HEK293 (cell line): ENCODE measurements at regions not wholly inside any gene's neighbourhood (a gene's known extent, or its start where the extent isn't known, plus 50 kb on each side); places are given as distances from the start of the nearest gene placed in this dataset.

Experiments used
- FEZF1 ChIP-seq: fragments of 450-650 bp; formaldehyde crosslinking; IDR thresholded peaks from 2 replicates; pipeline ENCODE4 v1.5.1; 2016; ENCODE audit warnings: missing biosample characterization, missing genetic modification characterization
- MYNN ChIP-seq: fragments of 450-650 bp; formaldehyde crosslinking; IDR thresholded peaks from 2 replicates; pipeline ENCODE4 v1.5.1; 2016; ENCODE audit warnings: missing biosample characterization, missing genetic modification characterization, borderline replicate concordance
- YY1 ChIP-seq: fragments of 450-650 bp; formaldehyde crosslinking; IDR thresholded peaks from 2 replicates; pipeline ENCODE4 v1.5.1; 2018; ENCODE audit warnings: missing biosample characterization, missing genetic modification characterization
- ZNF112 ChIP-seq: fragments of 450-650 bp; formaldehyde crosslinking; IDR thresholded peaks from 2 replicates; pipeline ENCODE4 v1.5.0; 2017; ENCODE audit warnings: missing biosample characterization, missing genetic modification characterization
- ZNF335 ChIP-seq: fragments of 450-650 bp; formaldehyde crosslinking; conservative IDR thresholded peaks from 2 replicates; pipeline ENCODE4 v1.5.1; 2016; ENCODE audit warnings: missing biosample characterization, missing genetic modification characterization
- ZNF354C ChIP-seq: fragments of 450-650 bp; formaldehyde crosslinking; IDR thresholded peaks from 2 replicates; pipeline ENCODE4 v1.5.1; 2016; ENCODE audit warnings: missing biosample characterization, missing genetic modification characterization, low read depth, borderline replicate concordance
- ZNF394 ChIP-seq: fragments of 450-650 bp; formaldehyde crosslinking; IDR thresholded peaks from 2 replicates; pipeline ENCODE4 v1.5.1; 2016; ENCODE audit warnings: missing biosample characterization, missing genetic modification characterization, mild to moderate bottlenecking, moderate library complexity, borderline replicate concordance
- ZNF571 ChIP-seq: fragments of 450-650 bp; formaldehyde crosslinking; IDR thresholded peaks from 2 replicates; pipeline ENCODE4 v1.5.0; 2017; ENCODE audit warnings: missing biosample characterization, missing genetic modification characterization
- ZNF76 ChIP-seq: fragments of 450-650 bp; formaldehyde crosslinking; IDR thresholded peaks from 2 replicates; pipeline ENCODE4; 2016; ENCODE audit warnings: low read depth, missing biosample characterization, missing genetic modification characterization, borderline replicate concordance
- TF ChIP-seq, protein P1 (sequence below): fragments of 450-650 bp; formaldehyde crosslinking; IDR thresholded peaks from 2 replicates; pipeline ENCODE4 v1.5.1; 2016; ENCODE audit warnings: missing biosample characterization, missing genetic modification characterization

DNA sequence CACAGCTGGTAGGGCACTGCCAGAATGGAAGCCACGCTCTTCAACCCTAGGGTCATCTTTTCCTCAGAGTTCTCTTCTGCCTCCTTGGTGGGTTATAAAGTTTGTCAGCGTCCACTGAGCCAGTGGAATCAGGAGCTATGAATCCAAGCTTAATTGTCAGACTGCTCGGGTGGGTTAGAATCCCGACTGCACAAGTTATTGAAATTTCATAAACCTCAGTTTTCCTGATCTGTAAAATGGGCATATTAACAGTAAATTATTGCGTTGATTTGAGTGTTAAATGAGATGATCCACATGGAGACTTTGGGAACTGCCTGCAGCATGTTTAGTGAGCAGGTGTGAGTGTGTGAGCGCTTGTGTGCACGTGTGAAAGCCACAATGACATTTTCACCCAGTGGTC is 400.5 kb upstream of the CDH11 start:
- TF ChIP-seq, protein P1, sequence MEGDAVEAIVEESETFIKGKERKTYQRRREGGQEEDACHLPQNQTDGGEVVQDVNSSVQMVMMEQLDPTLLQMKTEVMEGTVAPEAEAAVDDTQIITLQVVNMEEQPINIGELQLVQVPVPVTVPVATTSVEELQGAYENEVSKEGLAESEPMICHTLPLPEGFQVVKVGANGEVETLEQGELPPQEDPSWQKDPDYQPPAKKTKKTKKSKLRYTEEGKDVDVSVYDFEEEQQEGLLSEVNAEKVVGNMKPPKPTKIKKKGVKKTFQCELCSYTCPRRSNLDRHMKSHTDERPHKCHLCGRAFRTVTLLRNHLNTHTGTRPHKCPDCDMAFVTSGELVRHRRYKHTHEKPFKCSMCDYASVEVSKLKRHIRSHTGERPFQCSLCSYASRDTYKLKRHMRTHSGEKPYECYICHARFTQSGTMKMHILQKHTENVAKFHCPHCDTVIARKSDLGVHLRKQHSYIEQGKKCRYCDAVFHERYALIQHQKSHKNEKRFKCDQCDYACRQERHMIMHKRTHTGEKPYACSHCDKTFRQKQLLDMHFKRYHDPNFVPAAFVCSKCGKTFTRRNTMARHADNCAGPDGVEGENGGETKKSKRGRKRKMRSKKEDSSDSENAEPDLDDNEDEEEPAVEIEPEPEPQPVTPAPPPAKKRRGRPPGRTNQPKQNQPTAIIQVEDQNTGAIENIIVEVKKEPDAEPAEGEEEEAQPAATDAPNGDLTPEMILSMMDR (tag by site-specific recombination), result no peak
- TF ChIP-seq MYNN (tag by site-specific recombination) (no peak), ZNF354C (no peak), ZNF112 (no peak), ZNF571 (tag by site-specific recombination) (no peak), ZNF394 (no peak), YY1 (tag by site-specific recombination) (no peak), FEZF1 (no peak), ZNF76 (tag by site-specific recombination) (no peak), ZNF335 (tag by site-specific recombination) (no peak)
